ENCODE measurements at regions not wholly inside any gene's neighbourhood (a gene's known extent, or its start where the extent isn't known, plus 50 kb on each side); places are given as distances from the start of the nearest gene placed in this dataset.
A peak's percentile ranks its signal among the peaks of the same experiment; 100 is the strongest.
"Not testable (repeated sequence)": the region's sequence is repeated elsewhere in the genome, so short reads cannot be mapped to it uniquely, and the experiment has no call there.

DNA sequence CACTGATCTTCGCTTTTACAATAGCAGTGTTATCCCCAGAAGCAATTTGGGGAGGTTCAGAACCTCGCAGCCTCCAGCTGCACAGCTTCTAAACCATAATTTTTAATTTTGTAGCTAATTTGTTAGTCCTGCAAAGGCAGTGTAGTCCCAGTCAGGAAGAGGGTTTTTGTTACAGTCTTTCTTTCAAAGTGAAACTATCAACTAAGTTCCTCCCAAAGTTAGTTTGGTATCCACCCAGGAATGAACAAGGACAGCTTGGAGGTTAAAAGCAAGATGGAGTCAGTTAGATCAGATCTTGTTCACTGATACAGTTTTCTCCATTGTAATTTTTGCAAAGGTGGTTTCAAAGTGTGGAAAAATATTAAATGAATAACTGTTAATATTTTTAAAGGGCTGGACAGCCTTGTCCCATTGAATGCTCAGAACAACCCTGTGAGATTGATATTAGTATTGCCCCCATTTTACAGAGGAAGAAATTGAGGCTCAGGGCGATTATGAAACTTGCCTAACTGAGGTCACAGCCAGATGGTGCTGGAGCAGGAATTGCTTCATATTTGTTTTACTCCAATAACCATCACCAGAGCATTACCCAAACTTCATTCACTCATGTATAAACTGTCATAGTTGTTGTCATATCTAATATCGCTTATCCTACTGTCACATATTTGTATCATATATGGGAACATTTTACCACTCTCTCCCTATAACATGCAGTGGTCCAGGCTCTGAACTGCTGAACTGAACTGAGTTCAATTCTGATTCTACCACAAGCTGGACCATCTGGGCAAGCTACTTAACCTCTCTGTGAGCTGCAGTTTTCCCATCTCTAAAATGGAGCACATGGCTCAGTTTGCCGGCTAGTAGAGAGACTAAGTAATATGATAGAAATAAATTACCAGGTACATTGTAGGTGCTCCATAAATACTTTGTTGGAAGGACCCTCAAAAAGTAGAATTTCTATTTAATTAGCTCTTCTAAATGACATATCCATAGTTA, 213.8 kb downstream of the BCAS1 start:
- DNase-seq (ENCODE audit: low spot score) = no peak

DNA sequence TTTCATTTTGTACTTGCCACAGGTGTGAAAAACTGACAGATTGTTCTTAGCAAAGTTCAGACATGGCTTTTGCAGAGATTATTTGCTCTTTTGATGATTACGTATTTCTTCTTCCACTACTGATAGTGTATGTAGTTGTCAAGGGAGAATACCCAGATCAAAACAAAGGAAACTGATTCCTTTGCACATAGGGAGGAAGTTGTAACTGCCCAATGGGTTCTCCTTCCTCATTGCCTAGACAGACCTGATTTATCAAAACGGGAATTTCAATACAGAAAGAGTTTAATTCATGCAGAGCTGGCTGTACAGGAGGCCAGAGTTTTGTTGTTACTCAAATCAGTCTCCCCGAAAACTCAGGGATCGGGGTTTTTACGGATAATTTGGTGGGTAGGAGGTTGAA, 214.7 kb downstream of the BCAS1 start:
- DNase-seq (ENCODE audit: low spot score) = no peak

DNA sequence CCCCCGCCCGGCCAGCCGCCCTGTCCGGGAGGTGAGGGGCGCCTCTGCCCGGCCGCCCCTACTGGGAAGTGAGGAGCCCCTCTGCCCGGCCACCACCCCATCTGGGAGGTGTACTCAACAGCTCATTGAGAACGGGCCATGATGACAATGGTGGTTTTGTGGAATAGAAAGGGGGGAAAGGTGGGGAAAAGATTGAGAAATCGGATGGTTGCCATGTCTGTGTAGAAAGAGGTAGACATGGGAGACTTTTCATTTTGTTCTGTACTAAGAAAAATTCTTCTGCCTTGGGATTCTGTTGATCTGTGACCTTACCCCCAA, 215.8 kb downstream of the BCAS1 start:
- not testable (repeated sequence) for DNase-seq (ENCODE audit: low spot score)

DNA sequence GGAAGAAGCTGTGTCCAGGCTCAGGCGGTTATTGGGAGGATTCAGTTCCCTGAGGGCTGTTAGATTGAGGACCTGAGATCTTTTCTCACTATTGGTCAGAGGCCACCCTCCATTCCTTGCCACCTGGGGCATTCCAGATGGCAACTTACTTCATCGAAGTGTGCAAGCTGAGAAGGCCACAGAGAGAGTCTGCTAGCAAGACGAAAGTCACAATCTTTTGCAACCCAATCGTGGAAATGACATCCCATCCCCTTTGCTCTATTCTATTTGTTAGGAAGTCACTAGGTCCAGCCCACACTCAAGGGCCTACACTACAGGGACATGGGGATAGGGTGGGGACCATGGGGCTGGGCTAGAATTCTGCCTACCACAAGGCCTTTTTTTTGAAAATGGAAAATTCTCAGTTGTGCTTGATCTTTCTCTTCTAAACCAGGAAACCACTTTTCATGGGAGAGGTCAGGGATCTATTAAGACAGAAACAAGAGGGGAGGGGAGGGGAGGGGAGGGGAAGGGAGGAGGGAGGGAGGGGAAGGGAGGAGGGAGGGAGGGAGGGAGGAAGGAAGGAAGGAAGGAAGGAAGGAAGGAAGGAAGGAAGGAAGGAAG, 217.2 kb downstream of the BCAS1 start:
- no peak for DNase-seq (ENCODE audit: low spot score)

DNA sequence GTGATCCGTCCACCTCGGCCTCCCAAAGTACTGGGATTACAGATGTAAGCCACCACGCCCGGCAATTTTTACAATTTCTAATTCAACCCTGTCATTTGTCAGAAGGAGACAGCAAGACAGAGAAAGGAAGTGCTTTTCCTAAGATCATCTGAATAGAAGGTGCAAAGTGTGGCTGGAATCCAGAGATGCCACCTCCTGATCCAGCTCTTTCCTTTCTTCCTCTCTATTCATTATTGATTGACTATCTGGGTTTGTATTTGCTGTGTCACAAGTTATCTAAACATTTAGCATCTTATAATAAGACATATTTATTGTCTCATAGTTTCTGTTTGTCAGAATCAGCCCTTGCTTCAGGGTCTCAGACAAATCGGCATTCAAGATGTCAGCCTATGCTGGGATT, 217.7 kb downstream of the BCAS1 start:
- no peak for DNase-seq (ENCODE audit: low spot score)

DNA sequence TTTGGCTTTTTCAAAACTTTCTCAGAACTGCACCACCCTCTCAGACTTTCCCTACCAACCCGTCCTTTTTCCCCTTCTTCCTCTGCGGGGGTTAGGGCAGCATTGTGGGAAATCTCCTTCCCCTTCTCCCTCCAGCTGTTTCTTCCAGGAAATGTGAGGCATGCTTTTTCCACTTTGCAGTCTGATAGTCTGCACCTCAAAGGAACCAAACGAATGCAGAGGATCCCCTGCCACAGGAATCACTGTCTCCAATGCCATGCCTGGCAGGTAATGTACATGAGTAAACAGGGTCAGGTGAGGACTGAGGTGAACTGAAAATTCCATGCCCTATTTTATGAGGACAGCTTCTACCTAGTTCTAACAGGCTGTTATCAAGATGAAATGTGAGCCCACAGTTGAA, 218.4 kb downstream of the BCAS1 start:
- DNase-seq (ENCODE audit: low spot score) = no peak

DNA sequence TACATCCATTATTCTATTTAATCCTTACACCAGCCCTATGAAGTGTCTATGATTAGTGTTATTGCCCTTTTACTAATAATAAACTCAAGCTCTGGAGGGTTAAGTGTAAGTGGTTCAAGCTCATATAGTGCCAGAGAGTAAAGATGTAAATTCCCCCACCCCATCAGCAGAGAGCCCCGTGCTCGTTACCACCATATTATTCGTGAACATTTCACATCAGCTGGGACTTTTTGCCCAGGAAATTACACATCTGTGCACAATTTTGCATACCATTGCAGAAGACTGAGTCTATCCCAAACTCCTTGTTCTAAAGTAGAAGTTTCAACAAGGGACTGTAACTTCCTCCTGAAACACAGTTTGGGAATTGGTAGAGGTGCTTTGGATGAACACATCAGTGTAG, 220.1 kb downstream of the BCAS1 start:
- no peak for DNase-seq (ENCODE audit: low spot score)

DNA sequence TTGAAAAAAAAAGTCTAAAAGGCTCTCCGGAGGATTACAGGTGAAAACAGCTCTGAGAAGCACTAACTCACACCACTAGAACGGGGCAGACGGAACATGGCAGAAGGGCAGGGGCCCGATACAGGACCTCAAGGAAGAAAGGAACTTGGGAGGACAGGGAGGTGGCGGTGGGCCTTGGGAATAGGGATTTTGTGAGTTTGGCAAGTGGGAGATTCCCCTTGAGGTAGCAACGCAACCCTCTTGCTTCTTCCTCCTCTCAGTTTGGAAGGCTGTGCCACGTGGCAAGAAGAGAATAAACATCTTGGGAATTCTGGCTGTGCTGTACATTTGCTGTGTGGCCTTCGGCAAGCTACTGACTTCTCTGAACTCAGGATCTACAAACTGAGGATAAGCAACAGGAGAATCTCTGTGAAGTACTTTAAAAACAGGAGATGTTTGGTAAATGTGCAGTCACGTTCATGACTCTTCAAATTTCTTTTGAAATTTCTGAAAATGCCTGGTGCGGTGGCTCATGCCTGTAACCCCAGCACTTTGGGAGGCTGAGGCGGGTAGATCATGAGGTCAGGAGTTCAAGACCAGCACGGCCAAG, 220.8 kb downstream of the BCAS1 start:
- no peak for DNase-seq (ENCODE audit: low spot score)

DNA sequence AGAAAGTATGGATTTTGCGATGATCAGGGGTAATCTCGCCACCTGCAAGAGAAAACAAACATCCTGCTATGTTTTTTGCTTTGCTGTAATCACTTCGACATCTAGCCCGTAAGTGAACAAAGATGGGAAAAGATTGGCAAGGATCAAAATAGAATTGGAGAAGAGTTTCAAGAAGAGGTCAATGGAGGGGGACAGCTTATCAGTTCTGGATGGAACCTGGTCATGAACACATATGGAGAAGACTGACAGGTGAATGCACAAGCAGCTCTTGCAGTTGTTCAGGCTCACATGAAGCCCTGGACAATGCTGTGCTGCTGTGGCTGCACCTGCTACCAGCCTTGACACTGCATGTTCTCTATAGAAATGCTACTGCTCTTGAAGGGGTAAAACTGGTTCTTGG, 222.1 kb downstream of the BCAS1 start:
- no peak for DNase-seq (ENCODE audit: low spot score)

DNA sequence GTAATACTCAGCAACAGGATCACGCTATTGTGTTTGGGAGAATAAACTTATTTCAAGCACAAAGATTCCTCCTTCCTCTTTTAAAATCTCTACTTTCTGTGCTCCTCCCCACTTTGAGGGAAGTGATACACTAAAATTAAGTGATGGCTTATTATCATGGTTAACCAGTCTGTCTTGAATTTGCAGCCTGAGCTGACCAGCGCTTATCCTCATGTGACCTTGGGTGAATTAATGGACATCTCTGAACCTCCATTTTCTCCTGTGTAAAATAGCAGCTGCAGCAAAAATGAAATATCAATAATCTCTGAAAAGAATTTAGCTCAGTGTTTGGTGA, 222.6 kb downstream of the BCAS1 start:
- no peak for DNase-seq (ENCODE audit: low spot score)

DNA sequence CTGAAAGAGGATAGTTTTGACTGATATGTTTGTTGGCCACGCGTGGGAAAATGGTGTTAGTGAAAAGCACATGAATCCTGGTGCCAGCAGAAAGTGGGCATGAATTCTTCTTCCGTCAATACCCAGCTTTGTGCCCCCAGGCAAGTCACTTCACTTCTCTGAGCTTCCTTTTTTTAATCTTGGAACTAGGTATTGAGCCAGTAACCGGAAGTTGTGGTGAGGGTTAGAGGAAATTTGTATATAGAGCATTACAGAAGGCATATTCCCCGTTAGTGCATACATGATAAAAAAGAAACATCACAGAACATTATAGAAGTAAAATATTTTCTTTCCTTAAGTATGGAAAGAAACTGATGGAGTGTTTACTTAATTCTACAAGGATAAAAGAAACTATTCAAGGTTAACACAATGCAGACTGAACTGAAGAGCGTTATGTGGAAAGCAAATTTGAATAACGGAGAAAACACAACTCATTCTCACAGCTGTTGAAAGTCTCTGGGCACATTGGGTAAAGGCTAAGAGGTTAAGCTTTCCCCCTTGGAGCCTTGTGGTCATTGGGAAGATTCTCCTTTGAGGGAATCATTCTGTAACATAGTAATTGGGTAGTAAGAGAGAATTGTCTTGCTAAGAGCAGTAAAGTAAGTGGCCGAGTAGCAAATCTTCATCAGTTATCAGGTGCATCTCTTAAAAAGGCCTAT, 223.1 kb downstream of the BCAS1 start:
- DNase-seq (ENCODE audit: low spot score) = no peak

DNA sequence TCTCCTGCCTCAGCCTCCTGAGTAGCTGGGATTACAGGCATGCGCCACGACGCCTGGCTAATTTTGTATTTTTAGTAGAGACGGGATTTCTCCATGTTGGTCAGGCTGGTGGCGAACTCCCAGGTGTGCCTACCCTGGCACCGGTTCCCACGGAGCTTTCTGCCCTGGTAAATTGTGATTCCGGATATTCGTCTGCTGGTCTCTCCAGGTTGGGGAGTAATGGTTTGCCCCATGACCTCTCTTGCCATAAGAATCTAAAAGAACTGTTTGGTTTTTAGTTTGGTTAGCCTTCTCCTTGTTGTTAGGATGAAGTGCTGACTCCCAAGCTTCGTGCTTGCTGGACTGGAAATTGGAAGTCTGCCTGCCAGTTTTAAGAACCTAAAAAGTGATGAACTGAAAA, 223.8 kb downstream of the BCAS1 start:
- no peak for DNase-seq (ENCODE audit: low spot score)

DNA sequence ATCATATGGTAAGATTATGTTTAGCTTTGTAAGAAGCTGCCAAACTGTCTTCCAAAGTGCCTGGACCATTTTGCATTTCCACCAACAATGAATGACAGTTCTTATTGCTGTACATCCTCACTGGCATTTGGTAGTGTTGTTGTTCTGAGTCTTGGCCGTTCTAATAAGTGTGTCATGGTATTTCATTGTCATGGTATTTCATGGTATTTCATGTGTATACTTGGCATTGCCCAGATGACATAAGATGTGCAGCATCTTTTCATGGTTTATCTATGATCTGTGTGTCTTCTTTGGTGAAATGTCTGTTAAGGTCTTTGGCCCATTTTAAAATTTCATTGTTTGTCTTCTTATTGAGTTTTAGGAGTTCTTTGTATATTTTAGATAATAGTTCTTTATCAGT, 224.4 kb downstream of the BCAS1 start:
- DNase-seq (ENCODE audit: low spot score) = no peak

DNA sequence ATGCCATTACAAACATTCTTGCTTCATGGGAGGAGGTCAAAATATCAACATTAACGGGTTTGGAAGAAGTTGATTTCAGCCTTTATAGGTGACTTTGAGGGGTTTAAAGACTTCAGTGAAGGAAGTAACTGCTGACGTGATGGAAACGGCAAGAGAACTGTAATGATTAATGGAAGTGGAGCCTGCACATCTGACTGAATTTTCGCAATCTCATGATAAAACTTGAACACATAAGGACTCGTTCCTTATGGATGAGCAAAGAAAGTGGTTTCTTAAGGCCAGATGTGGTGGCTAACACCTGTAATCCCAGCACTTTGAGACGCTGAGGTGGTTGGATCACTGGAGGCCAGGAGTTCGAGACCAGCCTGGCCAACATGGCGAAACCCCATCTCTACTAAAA, 226.1 kb downstream of the BCAS1 start:
- DNase-seq (ENCODE audit: low spot score) = peak; percentile 30

DNA sequence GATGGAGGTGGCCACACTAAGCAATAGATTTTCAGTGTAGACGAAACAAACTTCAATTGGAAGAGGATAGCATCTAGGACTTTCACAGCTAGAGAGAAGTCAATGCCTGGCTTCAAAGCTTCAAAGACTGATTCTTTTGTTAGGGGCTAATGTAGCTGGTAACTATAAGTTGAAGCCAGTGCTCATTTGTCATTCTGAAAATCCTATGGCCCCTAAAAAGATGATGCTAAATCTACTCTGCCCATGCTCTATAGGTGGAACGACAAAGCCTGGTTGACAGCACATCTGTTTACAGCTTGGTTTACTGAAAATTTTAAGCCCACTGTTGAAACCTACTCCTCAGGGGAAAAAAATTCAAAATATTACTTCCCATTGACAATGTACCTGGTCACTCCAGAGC, 226.7 kb downstream of the BCAS1 start:
- no peak for DNase-seq (ENCODE audit: low spot score)

DNA sequence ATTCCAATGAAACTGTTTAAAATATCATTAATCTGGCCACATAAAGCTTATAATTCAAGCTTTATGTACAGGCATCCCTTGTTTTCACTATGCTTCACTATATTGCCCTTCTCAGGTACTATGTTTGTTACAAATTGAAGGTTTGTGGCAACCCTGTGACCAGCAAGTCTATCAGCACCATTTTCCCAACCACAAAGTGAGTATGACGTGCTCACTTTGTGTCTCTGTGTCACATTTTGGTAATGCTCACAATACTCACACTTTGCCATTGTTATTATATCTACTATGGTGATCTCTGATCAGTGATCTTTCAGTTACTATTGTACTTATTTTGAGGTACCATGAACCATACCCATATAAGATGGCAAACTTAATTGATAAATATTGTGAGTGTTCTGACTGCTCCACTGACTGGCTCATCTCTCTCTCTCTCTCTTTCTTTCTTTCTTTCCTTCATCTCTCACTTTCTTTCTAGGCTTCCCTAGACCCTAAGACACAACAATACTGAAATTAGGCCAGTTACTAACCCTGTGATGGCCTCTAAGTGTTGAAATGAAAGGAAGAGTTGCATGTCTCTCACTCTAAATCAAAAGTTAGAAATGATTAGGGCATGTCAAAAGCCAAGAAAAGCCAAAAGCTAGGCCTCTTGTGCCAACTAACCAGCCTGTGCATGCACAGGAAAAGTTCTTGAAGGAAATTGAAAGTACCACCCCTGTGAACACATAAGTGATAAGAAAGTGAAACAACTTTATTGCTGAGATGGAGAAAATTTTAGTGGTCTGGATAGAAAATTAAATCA, 227.9 kb downstream of the BCAS1 start:
- DNase-seq (ENCODE audit: low spot score) = no peak

DNA sequence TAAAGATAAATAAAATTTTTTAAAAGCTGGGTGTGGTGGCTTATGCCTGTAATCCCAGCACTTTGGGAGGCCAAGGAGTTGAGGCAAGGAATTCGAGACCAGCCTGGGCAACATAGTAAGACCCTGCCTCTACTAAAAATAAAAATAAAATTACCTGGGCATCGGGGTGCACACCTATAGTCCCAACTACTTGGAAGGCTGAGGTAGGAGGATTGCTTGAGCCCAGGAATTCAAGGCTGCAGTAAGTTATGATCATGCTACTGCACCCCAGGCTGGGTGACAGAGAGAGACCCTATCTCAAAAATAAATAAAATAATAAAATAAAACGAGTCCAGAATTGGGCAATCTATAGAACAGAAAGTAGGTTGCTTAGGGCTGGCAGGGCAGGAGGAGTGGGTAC, 228.7 kb downstream of the BCAS1 start:
- no peak for DNase-seq (ENCODE audit: low spot score)

DNA sequence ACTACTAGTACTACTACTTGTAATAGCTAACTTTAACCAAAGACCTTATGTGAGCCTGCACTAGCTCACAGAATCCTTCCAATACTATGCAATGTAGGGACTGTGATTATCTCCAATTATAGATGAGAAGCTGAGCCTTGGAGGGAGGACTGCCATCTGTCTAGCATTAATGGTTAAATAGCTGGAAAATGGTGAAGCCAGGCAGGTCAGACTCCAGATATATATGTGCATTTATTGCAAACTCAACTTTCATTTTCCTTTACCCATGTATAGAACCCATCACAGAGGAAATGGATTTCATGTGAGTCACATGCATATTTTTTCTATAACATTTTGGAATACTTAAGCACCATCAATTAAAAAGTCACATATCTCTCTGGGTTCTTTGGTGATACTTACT, 229.9 kb downstream of the BCAS1 start:
- DNase-seq (ENCODE audit: low spot score) = no peak

DNA sequence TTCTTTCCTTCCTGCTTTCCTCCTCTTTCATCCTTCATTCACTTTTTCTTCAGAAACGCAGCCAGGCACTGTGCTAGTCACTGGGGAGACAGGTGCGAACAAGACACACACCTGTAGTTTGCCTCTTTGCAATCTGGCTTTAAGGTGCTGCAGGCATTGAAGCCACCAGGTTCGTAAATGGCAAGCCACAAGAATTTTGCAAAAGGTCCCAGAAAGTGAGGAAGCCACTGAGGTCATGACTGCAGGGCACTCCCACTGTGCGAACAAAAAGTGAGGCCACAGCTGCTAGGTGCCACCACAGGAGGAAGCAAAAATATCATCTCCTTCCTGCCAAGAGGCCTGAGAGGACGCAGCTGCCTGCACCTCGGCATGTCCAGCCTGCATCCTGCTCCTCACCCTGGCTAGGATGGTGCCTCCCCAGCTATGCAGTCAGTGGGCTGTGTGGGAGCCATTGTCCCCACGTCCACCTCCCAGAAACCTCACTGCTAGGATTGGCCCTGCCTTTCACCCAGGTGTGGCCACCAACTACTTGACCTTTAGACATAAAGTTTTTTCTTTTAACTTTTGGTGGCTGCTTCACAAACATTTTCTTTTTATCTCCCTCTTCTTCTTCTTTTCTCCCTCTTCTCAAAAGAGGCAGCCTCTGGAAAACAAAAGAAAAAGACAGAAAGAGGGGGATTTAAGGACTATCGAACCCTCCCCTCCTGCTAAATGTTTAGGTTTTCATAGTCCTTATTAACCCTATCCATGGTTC, 230.8 kb downstream of the BCAS1 start:
- DNase-seq (ENCODE audit: low spot score) = peak; percentile 6

DNA sequence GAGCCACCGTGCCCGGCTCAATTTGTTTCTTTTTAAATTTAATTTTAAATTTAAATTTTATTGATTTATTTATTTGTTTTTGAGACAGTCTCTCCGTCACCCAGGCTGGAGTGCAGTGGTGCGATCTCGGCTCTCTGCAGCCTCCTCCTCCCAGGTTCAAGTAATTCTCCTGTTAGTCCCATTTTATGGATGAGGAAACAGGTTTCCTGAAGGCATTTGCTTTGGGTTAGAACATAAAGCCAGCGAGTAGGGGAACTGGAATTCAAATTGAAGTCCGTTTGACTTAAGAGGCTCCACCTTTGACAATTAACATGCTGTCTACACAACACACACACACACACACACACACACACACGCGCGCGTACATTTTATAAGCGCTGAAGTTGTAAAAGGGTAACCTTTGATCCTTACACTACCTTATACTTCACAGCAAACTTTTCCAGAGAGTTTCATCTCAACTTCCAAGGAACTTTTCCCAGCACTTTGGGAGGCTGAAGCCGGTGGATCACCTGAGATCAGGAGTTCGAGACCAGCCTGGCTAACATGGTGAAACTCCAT, 232.0 kb downstream of the BCAS1 start:
- no peak for DNase-seq (ENCODE audit: low spot score)
